ENCODE measurements at regions not wholly inside any gene's neighbourhood (a gene's known extent, or its start where the extent isn't known, plus 50 kb on each side); places are given as distances from the start of the nearest gene placed in this dataset.

GRCh38 chr5:51465165-51465564 lies 81.9 kb downstream of the ISL1 start:
- TF ChIP-seq ELF1 (IDR thresholded peaks at IDR 0.05): no peak
- TF ChIP-seq, protein P1, sequence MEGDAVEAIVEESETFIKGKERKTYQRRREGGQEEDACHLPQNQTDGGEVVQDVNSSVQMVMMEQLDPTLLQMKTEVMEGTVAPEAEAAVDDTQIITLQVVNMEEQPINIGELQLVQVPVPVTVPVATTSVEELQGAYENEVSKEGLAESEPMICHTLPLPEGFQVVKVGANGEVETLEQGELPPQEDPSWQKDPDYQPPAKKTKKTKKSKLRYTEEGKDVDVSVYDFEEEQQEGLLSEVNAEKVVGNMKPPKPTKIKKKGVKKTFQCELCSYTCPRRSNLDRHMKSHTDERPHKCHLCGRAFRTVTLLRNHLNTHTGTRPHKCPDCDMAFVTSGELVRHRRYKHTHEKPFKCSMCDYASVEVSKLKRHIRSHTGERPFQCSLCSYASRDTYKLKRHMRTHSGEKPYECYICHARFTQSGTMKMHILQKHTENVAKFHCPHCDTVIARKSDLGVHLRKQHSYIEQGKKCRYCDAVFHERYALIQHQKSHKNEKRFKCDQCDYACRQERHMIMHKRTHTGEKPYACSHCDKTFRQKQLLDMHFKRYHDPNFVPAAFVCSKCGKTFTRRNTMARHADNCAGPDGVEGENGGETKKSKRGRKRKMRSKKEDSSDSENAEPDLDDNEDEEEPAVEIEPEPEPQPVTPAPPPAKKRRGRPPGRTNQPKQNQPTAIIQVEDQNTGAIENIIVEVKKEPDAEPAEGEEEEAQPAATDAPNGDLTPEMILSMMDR (IDR thresholded peaks at IDR 0.05): no peak
- peak; percentile 89 for TF ChIP-seq TAF1 (IDR thresholded peaks at IDR 0.05; ENCODE audit: borderline replicate concordance, low read depth, low read length)
- no peak for TF ChIP-seq SMC3 (IDR thresholded peaks at IDR 0.05; ENCODE audit: low read depth, low read length)
- peak; percentile 47; the same call in 1 of the 2 replicates for TF ChIP-seq REST (IDR thresholded peaks at IDR 0.05; ENCODE audit: low read depth, low read length)

Data from SK-N-SH (cell line).